Fibroblast of peridontal ligament (primary cell): ENCODE measurements at regions not wholly inside any gene's neighbourhood (a gene's known extent, or its start where the extent isn't known, plus 50 kb on each side); places are given as distances from the start of the nearest gene placed in this dataset.
"Not testable (repeated sequence)": the region's sequence is repeated elsewhere in the genome, so short reads cannot be mapped to it uniquely, and the experiment has no call there.

Experiments
- DNase-seq: peaks from one replicate; pipeline ENCODE4 v3.0.0-alpha.2; 2010; ENCODE audit errors: extremely low read depth

DNA sequence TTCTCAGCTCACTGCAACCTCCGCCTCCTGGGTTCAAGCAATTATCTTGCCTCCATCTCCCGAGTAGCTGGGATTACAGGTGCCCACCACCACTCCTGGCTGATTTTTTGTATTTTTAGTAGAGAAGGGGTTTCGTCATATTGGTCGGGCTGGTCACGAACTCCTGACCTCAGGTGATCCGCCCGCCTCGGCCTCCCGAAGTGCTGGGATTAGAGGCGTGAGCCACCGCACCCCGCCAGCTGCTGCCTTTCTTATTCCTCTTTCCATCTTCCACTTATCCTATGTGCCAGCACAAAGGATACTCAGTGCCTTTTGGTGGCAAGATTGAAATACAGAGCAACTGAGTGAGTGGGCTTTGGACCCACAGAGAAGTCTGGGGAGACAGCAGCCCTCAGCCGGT, 97.6 kb upstream of the HES1 start:
- DNase-seq, result not testable (repeated sequence)

DNA sequence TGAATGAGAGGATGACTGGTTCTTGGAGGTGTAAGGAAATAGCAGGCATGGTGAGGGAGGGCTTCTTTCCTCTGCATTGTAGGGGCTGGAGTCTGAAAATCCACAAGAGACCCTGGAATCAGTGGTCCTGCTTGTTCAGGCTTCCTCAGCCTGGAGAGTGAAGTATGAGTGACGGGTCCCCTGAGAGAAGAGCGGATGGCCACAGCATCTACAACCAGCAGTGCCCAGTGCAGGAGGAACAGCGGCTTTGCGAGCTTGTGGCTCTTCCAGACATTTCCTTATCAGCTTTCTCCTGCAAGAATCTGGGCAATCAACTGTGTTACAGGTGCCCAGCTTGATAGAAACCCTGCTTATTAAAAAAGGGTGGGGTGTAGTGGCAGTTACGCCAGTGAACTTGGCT, 97.0 kb upstream of the HES1 start:
- no peak for DNase-seq

DNA sequence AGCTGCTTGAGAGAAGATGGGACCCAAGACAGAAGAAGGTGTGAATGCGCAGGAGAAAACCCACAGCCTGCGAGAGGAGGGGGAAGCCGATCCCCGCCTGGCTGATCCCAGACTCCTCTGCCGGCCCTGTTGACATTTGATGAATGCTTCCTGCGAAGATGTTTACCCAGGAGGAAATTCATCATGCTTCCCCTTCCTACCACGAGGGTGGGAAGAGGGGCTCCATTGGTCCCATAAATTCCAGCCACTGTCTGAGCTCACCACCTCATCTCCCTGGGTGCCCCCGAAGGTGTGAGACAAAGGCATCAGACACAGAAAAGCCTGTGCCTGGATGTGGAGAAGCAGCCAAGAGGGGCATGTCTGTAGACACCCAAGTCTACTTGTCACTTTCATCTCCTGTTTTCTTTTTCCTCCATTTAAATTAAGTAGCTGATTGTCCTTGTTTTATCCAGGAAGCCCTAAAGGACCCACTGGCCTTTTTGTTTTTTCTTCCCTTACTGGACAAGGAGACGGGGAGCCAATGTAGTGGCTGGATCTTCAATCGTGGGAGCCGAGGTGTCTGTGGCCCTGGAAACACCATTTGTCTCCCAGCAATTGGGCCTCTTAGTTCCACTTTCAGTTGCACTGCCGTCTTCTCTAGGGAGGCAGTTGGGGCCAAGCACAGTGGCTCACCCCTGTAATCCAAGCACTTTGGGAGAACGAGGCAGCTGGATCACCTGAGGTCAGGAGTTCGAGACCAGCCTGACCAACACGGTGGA, 95.3 kb upstream of the HES1 start:
- DNase-seq, result no peak

- peak; percentile 44 for DNase-seq
Measured at GRCh38 chr3:194042927-194043326, 93.0 kb upstream of the HES1 start.

DNA sequence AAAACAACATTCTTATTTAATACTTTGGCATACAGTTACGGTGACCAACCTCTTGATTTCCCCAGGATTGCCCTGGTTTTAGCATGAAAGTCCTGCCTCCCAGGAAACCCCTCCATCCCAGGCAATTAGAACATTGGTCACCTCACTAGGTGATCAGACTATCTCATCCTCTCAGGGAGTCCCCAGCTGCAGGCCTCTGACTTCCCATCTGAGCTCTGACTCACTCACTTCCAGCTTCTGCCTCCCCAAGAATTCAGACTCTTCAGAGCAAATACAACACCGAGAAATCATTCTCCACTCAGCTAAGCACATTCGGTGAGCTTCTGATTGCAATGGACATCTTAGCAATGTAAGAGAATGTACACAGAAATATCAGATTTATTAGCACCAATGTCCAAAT, 92.4 kb upstream of the HES1 start:
- peak; percentile 14 for DNase-seq

DNA sequence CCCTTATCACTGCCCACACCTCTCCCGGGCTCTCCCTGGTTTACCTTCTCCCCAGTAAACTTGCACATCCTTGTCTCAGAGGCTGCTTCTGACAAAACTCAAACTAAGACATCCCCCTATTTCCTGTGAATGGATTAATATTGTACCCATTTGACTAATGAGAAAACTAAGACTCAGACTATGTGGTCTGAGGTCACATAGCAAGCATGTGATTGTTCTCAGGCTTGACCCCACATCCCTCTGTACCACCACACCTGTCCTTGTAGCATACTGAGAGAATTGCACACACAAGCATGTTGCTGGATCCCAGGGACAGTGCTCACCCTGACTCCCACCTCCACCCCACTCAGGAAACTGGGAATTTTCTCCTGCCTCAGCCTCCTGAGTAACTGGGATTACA, 90.7 kb upstream of the HES1 start:
- no peak for DNase-seq

- DNase-seq, result no peak
Measured at GRCh38 chr3:194045919-194046318, 90.0 kb upstream of the HES1 start.

DNA sequence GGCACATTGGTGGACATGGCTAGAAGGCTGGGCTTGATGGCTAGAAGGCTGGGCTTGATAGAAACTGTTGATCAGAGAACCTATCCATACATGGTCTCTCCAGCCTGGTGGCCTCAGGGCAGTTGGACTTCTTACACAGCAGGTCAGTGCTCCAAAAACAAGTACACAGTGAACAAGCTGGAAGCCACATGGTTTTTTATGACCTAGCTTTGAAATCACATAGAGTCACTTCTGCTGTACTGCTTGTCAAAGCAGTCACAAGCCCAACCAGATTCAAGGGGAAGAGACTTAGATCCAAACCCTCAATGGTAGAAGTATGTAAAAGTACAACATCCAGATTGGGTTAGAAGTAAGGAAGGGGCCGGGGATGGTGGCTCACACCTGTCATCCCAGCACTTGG, 89.4 kb upstream of the HES1 start:
- DNase-seq, result no peak

- DNase-seq, result no peak
Measured at GRCh38 chr3:194046995-194047645, 88.8 kb upstream of the HES1 start.

DNA sequence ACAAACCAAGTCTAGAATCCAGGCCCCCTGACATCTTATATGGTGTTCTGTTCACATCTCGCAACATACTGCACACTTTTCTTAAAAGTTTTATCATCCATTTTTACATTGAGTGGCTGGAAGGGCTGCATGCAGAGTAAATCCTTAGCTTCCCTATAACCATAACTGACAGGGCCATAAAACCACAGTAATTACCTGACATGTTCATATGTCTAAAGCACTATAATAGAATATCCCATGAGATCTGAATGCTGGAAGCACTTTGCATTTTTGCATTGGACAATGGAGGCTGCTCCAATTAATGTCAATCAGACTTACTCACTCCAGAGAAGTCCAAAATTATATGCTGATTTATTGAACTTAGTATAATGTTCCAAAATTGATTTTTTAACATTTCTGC, 86.6 kb upstream of the HES1 start:
- no peak for DNase-seq

DNA sequence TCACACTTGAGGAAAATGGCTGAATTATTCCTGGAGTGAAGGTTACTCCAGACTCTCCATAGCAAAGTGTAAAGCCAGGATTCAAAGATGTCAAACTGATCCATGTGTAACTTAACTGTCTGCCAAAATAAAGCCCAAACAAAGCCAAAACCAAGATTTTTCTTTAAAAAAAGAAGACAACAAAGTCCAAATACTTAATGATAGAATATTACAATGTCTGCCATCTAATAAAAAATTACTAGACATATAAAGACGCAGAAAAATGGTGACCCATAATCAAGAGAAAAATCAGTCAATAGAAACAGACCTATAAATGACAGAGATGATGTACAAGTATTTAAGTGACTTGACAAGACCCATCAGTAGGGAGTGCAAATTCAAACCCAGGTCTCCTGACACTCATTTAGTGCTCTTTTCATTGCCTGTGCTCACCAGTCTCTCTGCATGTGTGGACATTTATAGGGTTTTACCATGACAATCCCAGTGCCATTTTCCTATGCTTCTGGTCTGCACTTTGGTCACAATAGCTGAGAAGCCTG, 85.1 kb upstream of the HES1 start:
- DNase-seq, result no peak

GRCh38 chr3:194051366-194052149, 84.4 kb upstream of the HES1 start:
- no peak for DNase-seq

- no peak for DNase-seq
Measured at GRCh38 chr3:194053136-194053535, 82.8 kb upstream of the HES1 start.

GRCh38 chr3:194054016-194054415, 81.9 kb upstream of the HES1 start:
- DNase-seq, result no peak

DNA sequence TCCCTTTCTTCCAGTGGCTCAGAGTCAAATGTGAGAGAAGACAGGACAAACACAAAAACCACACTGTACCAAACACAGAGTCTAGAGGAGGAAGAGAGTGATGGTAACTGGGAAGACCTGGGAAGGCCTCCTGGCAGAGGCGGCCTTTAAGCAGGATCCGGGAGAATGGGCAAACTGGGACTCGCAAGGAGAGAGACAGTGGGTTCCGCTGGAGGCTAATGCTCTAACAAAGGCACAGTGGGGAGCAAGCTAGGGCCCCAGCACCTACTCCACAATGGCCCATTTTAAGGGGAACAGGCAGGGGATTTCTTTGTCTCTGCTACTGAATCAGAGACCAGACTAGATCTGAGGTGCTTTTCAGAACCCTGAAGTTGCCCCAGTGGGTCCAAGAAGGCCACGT, 81.4 kb upstream of the HES1 start:
- no peak for DNase-seq

DNA sequence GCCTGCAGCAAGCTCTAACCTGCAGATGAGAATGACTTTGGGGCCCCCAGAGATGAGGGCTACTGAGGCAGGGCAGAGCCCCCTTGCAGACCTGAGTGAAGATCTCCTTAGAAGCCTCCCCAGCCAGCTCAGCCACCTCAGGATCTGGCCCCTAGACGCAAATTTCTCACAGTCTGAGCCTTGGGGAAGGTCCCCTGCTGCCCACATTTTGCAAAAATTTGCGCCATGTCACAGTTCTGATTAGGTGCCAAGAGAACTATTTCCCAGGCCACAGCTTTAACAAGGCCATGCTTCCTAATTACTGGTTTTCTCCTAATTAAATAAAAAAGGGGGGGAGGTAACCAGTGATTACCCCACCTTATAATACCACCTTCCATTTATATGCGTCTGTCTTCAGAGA, 81.0 kb upstream of the HES1 start:
- no peak for DNase-seq

DNA sequence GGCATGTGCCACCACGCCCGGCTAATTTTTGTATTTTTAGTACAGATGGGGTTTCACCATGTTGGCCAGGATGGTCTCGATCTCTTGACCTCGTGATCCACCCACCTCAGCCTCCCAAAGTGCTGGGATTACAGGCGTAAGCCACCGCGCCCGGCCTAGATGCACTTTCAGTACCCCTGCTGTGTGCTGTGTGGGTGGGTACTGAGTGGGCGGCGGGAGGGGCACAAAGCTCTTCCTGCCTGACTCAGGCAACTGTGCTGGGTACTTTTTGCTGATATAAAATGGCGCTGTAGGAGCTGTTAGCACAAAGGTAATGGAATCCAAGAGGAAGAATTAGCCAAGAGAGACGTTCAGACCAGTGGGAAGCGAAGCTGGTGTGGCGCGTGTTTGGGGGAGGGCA, 79.6 kb upstream of the HES1 start:
- not testable (repeated sequence) for DNase-seq

DNA sequence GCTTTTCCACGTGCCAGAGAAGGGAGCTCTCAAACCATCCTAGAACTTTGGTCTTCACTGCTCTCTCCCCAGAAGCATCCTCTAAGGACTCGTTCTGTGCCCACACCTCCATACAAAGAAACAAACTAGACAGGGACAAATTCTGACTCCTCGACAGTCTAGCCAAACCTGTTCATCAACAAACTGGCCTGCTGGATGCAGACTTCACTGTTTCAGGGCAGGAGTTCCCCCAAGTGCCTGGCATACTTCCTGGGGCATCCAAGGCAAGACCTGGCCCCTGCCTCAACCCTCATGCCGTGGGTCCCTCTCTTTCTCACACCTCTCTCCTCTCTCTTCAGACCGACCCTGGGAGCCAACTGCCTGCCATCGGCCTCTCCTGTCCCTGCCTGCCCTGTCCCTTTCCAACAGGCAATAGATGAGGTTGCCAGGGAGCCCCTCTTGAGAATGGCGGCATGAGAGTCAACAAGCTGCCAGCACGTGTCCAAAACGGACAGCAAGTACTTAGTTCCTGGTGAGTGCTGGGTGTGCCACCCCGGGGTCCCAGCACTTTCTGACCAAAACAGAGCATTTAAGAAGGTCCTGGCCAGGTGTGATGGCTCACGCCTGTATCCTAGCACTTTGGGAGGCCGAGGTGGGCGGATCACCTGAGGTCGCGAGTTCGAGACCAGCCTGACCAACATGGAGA, 79.1 kb upstream of the HES1 start:
- no peak for DNase-seq

- DNase-seq, result no peak
Measured at GRCh38 chr3:194057570-194058188, 78.3 kb upstream of the HES1 start.

DNA sequence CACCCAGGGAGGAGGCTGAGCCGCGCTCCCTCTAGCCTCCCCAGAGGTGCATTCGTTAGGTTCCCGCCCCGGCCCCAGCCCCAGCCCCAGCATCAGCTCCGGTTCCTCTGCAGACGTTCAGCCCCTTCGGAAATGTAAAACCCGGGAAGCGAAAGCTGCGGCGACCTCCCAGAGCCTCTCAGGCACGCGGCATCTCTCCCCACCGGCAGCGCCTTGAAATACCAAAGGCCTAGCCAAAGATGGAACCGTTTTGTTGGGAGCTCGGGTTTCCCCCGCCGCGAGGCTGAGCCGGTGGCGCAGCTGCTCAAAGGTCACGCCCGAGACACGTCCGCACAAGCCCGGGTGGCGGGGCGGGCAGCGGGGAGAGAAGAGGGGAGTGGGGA, 77.8 kb upstream of the HES1 start:
- peak; percentile 42 for DNase-seq

DNA sequence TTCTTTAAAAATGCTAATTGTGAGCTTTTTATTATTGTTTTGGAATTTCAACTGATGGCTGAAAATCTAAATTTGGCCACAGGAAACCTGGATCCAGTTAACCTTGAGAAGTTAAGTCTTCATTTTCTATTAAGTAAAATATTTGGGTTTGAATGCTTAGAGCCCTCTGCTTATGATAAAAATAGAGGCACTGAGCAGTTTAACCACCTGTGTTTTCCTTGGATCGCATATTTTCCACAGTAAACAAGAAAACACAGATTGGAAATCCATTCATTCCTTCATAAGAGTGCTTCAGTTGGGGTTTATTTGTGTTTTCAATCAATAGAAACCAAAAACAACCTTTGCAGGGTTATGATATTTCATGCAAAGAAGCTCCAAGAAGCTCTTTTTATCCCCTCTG, 77.2 kb upstream of the HES1 start:
- DNase-seq, result no peak
